Thyroid gland (tissue), 4 donors: ENCODE measurements at regions not wholly inside any gene's neighbourhood (a gene's known extent, or its start where the extent isn't known, plus 50 kb on each side); places are given as distances from the start of the nearest gene placed in this dataset.

Experiments
- POLR2A ChIP-seq, 2 donors: fragments of 450-650 bp; IDR thresholded peaks; one replicate each; pipeline ENCODE4 v1.6.1; 2017; ENCODE audit warnings: antibody characterized with exemption in 2 of 2, mild to moderate bottlenecking in 2 of 2, moderate library complexity in 1 of 2
- TF ChIP-seq, protein P1 (sequence below), 6 experiments: fragments of 200-600 bp in 3 of 6; fragments of 450-650 bp in 3 of 6; sonication (generic) in 3 of 6; IDR thresholded peaks; one replicate each; pipeline ENCODE4 v1.5.1; 2016 to 2019; ENCODE audit warnings: antibody characterized with exemption in 6 of 6, mild to moderate bottlenecking in 2 of 6, inconsistent platforms in 1 of 6, moderate library complexity in 1 of 6

DNA sequence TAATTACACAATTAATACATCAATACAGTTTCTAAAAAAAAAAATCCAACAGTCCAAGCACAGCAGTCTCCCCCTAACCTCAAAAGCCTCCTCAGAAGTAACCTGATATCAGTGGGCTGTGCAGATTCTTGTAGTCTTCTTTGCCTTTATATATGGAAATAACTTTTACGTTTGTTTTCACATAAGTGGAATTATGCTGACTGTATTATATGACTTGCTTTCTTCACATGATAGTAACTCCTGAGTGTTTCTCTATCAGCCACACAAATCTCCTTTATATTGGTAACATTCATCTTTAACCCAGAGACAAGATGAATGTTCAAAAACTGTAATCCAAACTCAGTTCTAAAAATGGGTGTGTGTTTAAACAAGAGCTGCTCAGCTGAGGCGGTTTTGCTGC, 71.9 kb upstream of the FANCC start:
- TF ChIP-seq, protein P1, sequence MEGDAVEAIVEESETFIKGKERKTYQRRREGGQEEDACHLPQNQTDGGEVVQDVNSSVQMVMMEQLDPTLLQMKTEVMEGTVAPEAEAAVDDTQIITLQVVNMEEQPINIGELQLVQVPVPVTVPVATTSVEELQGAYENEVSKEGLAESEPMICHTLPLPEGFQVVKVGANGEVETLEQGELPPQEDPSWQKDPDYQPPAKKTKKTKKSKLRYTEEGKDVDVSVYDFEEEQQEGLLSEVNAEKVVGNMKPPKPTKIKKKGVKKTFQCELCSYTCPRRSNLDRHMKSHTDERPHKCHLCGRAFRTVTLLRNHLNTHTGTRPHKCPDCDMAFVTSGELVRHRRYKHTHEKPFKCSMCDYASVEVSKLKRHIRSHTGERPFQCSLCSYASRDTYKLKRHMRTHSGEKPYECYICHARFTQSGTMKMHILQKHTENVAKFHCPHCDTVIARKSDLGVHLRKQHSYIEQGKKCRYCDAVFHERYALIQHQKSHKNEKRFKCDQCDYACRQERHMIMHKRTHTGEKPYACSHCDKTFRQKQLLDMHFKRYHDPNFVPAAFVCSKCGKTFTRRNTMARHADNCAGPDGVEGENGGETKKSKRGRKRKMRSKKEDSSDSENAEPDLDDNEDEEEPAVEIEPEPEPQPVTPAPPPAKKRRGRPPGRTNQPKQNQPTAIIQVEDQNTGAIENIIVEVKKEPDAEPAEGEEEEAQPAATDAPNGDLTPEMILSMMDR (IDR thresholded peaks at IDR 0.05): no peak
- TF ChIP-seq POLR2A (IDR thresholded peaks at IDR 0.05): no peak
